ENCODE measurements at regions not wholly inside any gene's neighbourhood (a gene's known extent, or its start where the extent isn't known, plus 50 kb on each side); places are given as distances from the start of the nearest gene placed in this dataset.

DNA sequence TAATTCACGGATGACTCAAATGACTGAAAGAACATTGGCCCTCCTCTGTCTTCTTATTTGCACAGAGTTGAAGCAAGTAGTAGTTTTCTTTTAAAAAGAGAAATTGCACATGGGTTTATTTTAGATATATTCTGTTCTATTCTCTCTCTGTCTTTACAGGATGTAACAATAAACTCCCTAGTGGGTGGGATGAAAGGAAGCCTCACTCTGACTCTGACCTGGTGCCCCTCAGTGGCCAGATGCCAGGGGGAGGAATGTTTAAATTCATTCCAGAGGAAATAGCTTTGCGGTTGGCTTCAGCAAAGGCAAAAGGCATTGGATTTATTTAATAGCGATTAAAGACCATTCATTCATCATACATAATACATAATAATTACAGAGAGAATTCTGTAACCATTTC, 156.4 kb upstream of the MTPN start:
- no peak for DNase-seq (ENCODE audit: low read depth)
- Histone ChIP-seq H3K27me3 (ENCODE audit: control insufficient read depth, insufficient read depth, low read length) (no peaks in the 10 kb centered on the region), H3K36me3 (ENCODE audit: control insufficient read depth, insufficient read depth, low read length) (no peaks in the 10 kb centered on the region), H3K4me3 (ENCODE audit: low read depth, low read length) (no peak overlapping the region)
- FAIRE-seq: no peak
- TF ChIP-seq, protein P1, sequence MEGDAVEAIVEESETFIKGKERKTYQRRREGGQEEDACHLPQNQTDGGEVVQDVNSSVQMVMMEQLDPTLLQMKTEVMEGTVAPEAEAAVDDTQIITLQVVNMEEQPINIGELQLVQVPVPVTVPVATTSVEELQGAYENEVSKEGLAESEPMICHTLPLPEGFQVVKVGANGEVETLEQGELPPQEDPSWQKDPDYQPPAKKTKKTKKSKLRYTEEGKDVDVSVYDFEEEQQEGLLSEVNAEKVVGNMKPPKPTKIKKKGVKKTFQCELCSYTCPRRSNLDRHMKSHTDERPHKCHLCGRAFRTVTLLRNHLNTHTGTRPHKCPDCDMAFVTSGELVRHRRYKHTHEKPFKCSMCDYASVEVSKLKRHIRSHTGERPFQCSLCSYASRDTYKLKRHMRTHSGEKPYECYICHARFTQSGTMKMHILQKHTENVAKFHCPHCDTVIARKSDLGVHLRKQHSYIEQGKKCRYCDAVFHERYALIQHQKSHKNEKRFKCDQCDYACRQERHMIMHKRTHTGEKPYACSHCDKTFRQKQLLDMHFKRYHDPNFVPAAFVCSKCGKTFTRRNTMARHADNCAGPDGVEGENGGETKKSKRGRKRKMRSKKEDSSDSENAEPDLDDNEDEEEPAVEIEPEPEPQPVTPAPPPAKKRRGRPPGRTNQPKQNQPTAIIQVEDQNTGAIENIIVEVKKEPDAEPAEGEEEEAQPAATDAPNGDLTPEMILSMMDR (IDR thresholded peaks at IDR 0.05; ENCODE audit: insufficient read depth, low read length, severe bottlenecking): no peak

DNA sequence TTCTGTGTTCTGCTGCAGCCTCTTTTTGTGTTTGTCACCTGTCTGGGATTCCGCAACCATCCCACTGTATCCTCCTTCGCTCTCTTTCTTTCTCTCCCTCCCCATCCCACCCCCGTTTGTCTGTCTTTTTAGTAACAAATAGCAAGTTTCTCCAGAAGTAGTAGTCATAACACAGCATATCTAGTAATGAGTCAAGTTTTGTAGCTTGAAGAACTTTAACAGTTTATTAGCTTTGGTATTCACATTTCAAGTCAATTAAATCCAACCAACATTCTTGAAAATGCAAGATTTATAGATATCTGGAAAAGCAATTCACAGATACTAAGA, 154.1 kb upstream of the MTPN start:
- DNase-seq (ENCODE audit: low read depth) (no peak), FAIRE-seq (no peak)
- TF ChIP-seq, protein P1 (IDR thresholded peaks at IDR 0.05; ENCODE audit: insufficient read depth, low read length, severe bottlenecking): no peak
- Histone ChIP-seq H3K27me3 (ENCODE audit: control insufficient read depth, insufficient read depth, low read length) (no peaks in the 10 kb centered on the region), H3K4me3 (ENCODE audit: low read depth, low read length) (no peak overlapping the region), H3K36me3 (ENCODE audit: control insufficient read depth, insufficient read depth, low read length) (no peaks in the 10 kb centered on the region)

GRCh38 chr7:136130511-136131303, 153.5 kb upstream of the MTPN start:
- FAIRE-seq: no peak

DNA sequence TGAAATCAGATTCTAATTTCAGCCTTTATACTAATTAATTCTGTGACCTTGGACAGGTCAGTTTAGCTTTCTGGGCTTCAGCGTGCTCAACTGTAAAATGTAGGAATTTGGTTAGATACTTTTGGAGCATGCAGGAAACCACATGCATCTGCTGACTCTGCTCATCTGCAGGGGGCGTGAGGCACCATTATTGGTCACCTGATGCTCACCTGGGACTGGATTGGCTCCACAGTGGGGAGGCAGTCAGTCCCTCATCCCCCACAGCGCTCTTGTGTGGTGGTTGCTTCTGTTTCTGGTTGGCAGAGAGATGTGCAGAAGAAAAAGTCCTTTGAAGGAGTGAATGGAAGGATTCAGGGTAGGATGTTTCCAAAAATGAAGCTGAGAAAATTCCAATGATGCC, 150.9 kb upstream of the MTPN start:
- Histone ChIP-seq H3K4me3 (ENCODE audit: low read depth, low read length) (no peak overlapping the region), H3K27me3 (ENCODE audit: control insufficient read depth, insufficient read depth, low read length) (no peaks in the 10 kb centered on the region), H3K36me3 (ENCODE audit: control insufficient read depth, insufficient read depth, low read length) (no peaks in the 10 kb centered on the region)
- FAIRE-seq: no peak
- TF ChIP-seq, protein P1 (IDR thresholded peaks at IDR 0.05; ENCODE audit: insufficient read depth, low read length, severe bottlenecking): no peak
- DNase-seq (ENCODE audit: low read depth): no peak

More at GRCh38 chr7:136130511-136131303, 153.5 kb upstream of the MTPN start:
- no peaks in the 10 kb centered on the region for H3K27me3 ChIP-seq (ENCODE audit: control insufficient read depth, insufficient read depth, low read length)
- TF ChIP-seq, protein P1 (IDR thresholded peaks at IDR 0.05; ENCODE audit: insufficient read depth, low read length, severe bottlenecking): no peak
- no peak overlapping the region for H3K4me3 ChIP-seq (ENCODE audit: low read depth, low read length)
- no peaks in the 10 kb centered on the region for H3K36me3 ChIP-seq (ENCODE audit: control insufficient read depth, insufficient read depth, low read length)
- no peak for DNase-seq (ENCODE audit: low read depth)

DNA sequence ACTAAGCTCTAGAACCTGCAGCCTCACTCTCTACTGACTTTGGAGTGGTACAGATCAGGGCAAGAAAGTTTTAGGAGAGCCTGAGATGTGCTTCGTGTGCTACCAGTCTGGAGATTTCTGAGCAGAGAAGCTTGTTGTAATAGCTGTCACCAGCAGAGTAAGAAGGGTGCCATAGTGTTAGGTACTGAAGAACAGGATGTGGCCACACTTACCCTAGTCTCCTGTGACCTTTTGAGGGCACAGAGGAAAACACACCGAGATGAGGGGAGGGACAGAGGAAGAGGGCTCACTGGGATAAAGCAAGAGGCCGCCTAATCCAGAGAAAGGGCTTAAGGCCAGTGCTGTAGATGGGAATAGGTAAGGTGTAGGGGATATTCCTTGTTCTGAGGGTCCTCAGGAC, 146.2 kb upstream of the MTPN start:
- H3K4me3 ChIP-seq (ENCODE audit: low read depth, low read length): no peak overlapping the region
- H3K36me3 ChIP-seq (ENCODE audit: control insufficient read depth, insufficient read depth, low read length): no peaks in the 10 kb centered on the region
- TF ChIP-seq, protein P1 (IDR thresholded peaks at IDR 0.05; ENCODE audit: insufficient read depth, low read length, severe bottlenecking): no peak
- no peak for FAIRE-seq
- no peaks in the 10 kb centered on the region for H3K27me3 ChIP-seq (ENCODE audit: control insufficient read depth, insufficient read depth, low read length)
- DNase-seq (ENCODE audit: low read depth): no peak

DNA sequence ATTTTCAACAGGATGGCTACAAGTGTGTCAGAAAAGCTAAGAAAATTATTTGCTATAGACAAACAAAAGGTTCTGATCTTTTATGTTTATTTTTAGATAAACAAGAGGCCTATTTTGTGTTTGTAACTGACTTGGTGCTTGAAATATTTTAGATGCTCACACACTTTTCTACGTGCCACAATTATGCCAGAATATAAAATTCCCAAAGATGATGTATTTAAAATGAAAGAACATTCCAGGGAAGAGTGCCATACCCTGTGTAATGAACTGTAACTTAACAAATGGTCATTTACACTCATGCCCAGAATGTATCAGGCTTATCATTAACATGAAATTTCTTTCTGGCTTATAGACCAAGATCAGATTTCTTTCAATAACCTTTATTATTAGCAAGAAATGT, 144.9 kb upstream of the MTPN start:
- FAIRE-seq: no peak
- Histone ChIP-seq H3K4me3 (ENCODE audit: low read depth, low read length) (no peak overlapping the region), H3K27me3 (ENCODE audit: control insufficient read depth, insufficient read depth, low read length) (no peaks in the 10 kb centered on the region), H3K36me3 (ENCODE audit: control insufficient read depth, insufficient read depth, low read length) (no peaks in the 10 kb centered on the region)
- no peak for DNase-seq (ENCODE audit: low read depth)
- TF ChIP-seq, protein P1 (IDR thresholded peaks at IDR 0.05; ENCODE audit: insufficient read depth, low read length, severe bottlenecking): no peak

All from bronchial epithelial cell (primary cell).